ENCODE measurements at regions not wholly inside any gene's neighbourhood (a gene's known extent, or its start where the extent isn't known, plus 50 kb on each side); places are given as distances from the start of the nearest gene placed in this dataset.

DNA sequence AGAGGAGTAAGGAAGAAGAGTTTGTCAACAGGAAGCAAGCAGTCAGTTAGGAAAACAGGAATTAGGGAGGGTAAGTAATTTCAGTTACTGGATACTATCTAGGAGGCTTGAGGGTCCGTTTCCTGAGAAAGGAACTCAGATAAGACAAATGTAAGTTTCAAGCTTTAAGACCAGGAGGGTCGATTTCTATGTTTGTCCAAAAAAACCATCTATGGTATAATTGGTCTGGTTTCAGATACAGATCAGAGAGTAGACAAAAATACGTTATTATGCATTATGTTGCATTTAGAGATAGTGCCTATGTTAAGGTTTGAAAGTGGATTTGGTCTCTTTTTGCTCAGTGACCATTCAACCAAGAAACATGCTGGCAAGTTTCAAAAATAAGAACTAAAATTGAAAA, 789.6 kb upstream of the PCDH20 start:
- TF ChIP-seq, protein P1, sequence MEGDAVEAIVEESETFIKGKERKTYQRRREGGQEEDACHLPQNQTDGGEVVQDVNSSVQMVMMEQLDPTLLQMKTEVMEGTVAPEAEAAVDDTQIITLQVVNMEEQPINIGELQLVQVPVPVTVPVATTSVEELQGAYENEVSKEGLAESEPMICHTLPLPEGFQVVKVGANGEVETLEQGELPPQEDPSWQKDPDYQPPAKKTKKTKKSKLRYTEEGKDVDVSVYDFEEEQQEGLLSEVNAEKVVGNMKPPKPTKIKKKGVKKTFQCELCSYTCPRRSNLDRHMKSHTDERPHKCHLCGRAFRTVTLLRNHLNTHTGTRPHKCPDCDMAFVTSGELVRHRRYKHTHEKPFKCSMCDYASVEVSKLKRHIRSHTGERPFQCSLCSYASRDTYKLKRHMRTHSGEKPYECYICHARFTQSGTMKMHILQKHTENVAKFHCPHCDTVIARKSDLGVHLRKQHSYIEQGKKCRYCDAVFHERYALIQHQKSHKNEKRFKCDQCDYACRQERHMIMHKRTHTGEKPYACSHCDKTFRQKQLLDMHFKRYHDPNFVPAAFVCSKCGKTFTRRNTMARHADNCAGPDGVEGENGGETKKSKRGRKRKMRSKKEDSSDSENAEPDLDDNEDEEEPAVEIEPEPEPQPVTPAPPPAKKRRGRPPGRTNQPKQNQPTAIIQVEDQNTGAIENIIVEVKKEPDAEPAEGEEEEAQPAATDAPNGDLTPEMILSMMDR (IDR thresholded peaks at IDR 0.05; ENCODE audit: low read depth, low read length) = no peak
- no peak for DNase-seq
- Histone ChIP-seq H3K27me3 (no peaks in the 10 kb centered on the region), H3K36me3 (no peaks in the 10 kb centered on the region), H3K4me1 (no peaks in the 10 kb centered on the region), H3K9me3 (no peaks in the 10 kb centered on the region; the same call in 1 of the 2 replicates), H3K4me3 (ENCODE audit: low read depth, low read length) (no peak overlapping the region)

DNA sequence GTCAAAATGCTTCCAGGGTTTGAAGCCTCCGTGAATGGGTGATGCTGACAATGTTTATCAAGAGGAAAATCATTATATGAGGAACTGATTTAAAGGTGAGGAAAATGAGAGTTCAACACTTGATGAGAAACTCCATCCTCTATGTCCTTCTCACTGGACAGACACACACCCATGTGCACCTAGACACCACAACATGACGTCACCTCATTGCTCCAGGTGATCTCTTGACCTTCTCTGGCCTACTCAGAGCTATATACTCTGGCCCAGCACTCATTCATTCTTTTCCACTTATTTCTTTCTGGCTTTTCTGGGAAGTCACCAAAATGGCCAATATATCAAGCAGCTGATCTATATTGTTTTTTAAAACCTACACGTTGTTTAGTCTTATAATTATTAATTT, 778.7 kb upstream of the PCDH20 start:
- TF ChIP-seq, protein P1 (IDR thresholded peaks at IDR 0.05; ENCODE audit: low read depth, low read length) = no peak
- H3K27me3 ChIP-seq = no peaks in the 10 kb centered on the region
- DNase-seq = no peak
- H3K36me3 ChIP-seq = no peaks in the 10 kb centered on the region
- no peaks in the 10 kb centered on the region for H3K9me3 ChIP-seq
- H3K4me3 ChIP-seq (ENCODE audit: low read depth, low read length) = no peak overlapping the region
- H3K4me1 ChIP-seq = no peaks in the 10 kb centered on the region

DNA sequence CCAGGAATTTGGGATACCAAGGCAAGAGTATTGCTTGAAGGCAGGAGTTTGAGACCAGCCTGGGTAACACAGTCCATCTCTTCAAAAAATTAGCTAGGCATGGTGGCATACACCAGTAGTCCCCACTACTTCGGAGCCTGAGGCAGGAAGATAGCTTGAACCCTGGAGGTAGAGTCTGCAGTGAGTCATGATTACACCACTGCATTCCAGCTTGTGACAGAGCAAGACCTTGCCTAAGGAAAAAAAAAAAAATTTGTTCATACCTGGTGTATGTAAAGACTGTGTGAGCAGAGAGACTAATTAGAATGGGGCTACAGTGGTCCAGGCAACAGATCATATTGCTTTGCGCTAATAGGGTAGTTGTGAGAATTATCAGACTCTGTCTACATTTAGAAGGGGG, 778.3 kb upstream of the PCDH20 start:
- no peak overlapping the region for H3K4me3 ChIP-seq (ENCODE audit: low read depth, low read length)
- H3K9me3 ChIP-seq = no peaks in the 10 kb centered on the region
- no peaks in the 10 kb centered on the region for H3K36me3 ChIP-seq
- no peak for DNase-seq
- no peaks in the 10 kb centered on the region for H3K27me3 ChIP-seq
- H3K4me1 ChIP-seq = no peaks in the 10 kb centered on the region
- TF ChIP-seq, protein P1 (IDR thresholded peaks at IDR 0.05; ENCODE audit: low read depth, low read length) = no peak

DNA sequence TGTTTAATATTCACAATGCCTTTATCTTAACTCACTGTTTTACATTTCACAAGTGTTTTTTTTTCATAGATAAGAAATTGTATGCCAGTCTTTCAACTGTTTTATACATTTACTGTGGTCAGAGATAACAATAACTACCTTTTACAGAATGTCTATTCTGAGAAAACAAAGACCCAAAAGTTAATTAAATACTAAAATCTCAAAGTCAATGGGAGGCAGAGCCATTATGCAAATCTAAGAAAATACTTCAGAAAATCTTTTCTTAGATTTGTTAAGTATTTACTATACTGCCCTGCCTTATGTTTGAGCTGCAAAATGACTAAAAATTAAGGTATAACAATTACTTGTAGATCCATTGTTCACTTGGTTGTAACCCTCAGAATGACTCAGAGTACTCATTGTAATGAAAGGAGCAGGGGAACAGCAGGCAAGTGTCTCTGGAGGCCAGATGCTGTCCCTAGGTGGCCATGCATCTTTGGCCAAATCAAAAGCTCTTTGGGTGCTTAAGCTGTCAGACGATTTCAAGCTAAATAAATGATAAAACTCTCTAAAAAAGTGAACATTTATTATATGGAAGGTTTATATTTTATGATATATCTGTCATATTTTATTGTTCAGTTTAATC, 770.1 kb upstream of the PCDH20 start:
- Histone ChIP-seq H3K27me3 (no peaks in the 10 kb centered on the region), H3K4me3 (ENCODE audit: low read depth, low read length) (no peak overlapping the region), H3K9me3 (no peaks in the 10 kb centered on the region), H3K4me1 (no peaks in the 10 kb centered on the region), H3K36me3 (no peaks in the 10 kb centered on the region)
- DNase-seq = no peak
- TF ChIP-seq, protein P1 (IDR thresholded peaks at IDR 0.05; ENCODE audit: low read depth, low read length) = no peak

DNA sequence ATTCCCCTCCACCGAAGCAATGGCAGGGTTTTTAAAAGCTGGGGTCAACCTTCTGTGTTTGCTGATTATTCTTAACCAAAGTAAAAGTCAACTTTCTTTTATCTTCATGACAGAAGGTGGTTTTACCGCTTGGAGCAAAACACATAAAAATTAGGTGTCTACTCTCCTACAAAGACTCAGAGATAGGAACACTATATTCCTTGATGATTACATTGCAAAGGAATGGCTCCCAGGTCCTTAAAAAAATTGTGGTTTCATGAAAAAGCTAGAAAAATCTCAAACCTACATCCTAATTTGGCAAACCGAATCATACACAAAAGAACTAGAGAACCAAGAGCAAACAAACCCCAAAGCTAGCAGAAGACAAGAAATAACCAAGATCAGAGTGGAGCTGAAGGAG, 760.4 kb upstream of the PCDH20 start:
- Histone ChIP-seq H3K27me3 (no peaks in the 10 kb centered on the region), H3K4me3 (ENCODE audit: low read depth, low read length) (no peak overlapping the region), H3K36me3 (no peaks in the 10 kb centered on the region), H3K4me1 (no peaks in the 10 kb centered on the region), H3K9me3 (no peaks in the 10 kb centered on the region)
- TF ChIP-seq, protein P1 (IDR thresholded peaks at IDR 0.05; ENCODE audit: low read depth, low read length) = no peak
- no peak for DNase-seq

DNA sequence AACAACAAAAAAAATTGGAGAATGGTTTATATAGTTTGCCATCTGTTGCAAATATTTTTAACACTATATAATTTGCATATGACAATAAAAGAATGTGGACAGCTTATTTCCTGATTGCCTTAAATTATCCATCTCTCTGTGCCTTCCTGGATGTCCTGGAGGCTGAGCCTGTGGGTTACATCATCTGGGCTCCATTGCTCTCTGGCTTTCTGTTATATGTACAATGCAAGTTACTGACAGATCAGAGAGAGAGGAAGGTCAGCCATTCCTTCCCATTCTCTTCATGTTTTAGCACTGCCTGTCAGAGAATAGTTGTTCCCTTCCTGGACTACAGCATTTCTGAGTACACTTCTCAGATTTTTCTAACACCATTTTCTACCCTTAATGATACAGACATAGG, 758.3 kb upstream of the PCDH20 start:
- Histone ChIP-seq H3K4me3 (ENCODE audit: low read depth, low read length) (no peak overlapping the region), H3K9me3 (no peaks in the 10 kb centered on the region), H3K36me3 (no peaks in the 10 kb centered on the region), H3K27me3 (no peaks in the 10 kb centered on the region), H3K4me1 (no peaks in the 10 kb centered on the region)
- DNase-seq = no peak
- TF ChIP-seq, protein P1 (IDR thresholded peaks at IDR 0.05; ENCODE audit: low read depth, low read length) = no peak

Measured in BE2C (cell line).